H1 (cell line): ENCODE measurements at regions not wholly inside any gene's neighbourhood (a gene's known extent, or its start where the extent isn't known, plus 50 kb on each side); places are given as distances from the start of the nearest gene placed in this dataset.

Source experiments
- BRCA1 ChIP-seq: IDR thresholded peaks from 2 replicates; pipeline ENCODE4 v1.6.1; 2012; ENCODE audit warnings: low read depth, low read length, improper control_type of control experiment
- KDM1A ChIP-seq: fragments of 200-600, 300-600 bp; sonication (generic); IDR thresholded peaks from 2 replicates; pipeline ENCODE4 v1.7.1; 2016; ENCODE audit warnings: mild to moderate bottlenecking, low read length, borderline replicate concordance
- KDM5A ChIP-seq: fragments of 200-600 bp; IDR thresholded peaks from 2 replicates; pipeline ENCODE4 v1.7.1; 2012; ENCODE audit warnings: mild to moderate bottlenecking, low read length, inconsistent platforms, mixed read lengths
- SP4 ChIP-seq: IDR thresholded peaks from 2 replicates; pipeline ENCODE4 v1.6.1; 2012; ENCODE audit warnings: low read length, inconsistent platforms
- USF2 ChIP-seq: IDR thresholded peaks from 2 replicates; pipeline ENCODE4 v1.6.1; 2011; ENCODE audit warnings: low read length, improper control_type of control experiment
- YY1 ChIP-seq: IDR thresholded peaks from 2 replicates; pipeline ENCODE4 v1.6.1; 2011; ENCODE audit warnings: low read depth, mild to moderate bottlenecking, low read length

- TF ChIP-seq USF2 (no peak), KDM5A (no peak), SP4 (no peak), BRCA1 (no peak), YY1 (no peak), KDM1A (no peak)
Measured at GRCh38 chr1:199010492-199010891, 371.7 kb downstream of the PTPRC start (continued).
